ENCODE measurements at regions not wholly inside any gene's neighbourhood (a gene's known extent, or its start where the extent isn't known, plus 50 kb on each side); places are given as distances from the start of the nearest gene placed in this dataset.

DNA sequence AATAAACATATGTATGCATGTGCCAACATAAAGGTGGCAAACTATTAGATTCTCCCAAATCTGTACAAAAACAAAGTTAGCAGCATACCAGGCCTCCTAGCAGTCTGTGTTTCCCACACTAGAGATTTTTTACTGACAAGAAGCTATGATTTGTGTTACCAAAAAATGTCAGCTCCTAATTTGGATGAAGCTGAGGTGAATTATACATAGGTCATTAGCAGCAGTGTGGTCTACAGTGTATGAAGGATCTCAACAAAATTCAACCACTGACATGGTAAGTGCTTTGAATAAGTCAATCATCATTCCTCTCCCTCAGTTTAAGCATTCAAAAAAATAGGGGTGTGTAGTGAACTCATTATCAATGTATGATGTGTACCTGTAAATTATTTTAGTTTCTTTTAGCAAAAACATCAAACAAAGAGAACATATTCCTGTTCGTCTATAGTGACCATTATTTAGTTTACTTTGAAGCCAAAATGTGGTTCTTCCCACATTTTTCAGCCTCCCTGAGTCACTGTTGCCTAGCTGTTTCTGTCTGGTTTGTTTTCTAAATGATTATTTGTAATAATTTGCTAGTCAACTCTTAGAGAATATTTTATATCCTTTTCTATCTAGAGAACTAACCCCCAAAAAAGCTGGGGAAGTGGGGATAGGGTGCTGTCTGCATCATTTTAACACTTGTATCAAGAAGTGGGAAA, 52.1 kb upstream of the RGMB start:
- DNase-seq: no peak

DNA sequence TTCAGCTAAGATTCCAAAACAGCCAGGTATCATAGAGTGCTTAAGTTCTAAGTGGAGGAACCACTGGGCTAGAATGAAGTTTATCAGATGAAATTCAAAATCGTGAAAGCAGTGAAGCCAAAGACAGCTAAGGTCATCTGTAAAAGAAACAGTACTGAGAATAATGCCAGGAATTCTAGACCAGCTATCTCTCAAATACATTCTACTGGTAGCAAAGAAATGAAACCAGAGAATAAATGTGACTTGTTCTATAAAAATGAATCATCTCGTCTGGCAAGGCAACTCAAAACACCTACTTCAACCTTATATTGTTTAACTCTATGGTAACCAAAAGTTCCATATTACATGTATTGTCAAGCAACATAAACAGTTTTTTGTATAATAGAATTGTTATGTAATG, 51.3 kb upstream of the RGMB start:
- no peak for DNase-seq

DNA sequence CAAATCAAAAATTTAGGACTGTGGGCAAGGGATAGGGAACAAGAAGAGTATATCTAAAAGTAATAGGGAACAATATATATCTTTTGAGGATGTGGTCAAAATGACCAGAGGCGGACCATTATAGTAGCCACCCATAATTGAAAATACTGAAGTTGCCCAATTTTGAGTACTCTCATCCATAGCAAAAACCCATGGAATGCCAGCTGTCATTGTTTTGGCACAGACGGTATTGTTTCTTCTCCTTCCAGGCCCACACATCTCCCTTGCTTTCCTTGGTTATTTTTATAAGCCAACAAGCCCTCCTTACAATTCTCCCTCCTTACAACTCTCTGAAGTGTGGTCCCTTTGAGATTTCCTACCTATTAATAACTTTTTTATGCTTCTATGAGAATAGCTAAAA, 50.4 kb upstream of the RGMB start:
- DNase-seq: no peak

Measured in fibroblast of skin of back (primary cell).